B cell (primary cell): ENCODE measurements at regions not wholly inside any gene's neighbourhood (a gene's known extent, or its start where the extent isn't known, plus 50 kb on each side); places are given as distances from the start of the nearest gene placed in this dataset.

Experiments
- ATAC-seq: fragments of 200-7000 bp; cut with Tn5 transposase; one replicate; pipeline ENCODE4 v1.10.0; 2021; ENCODE audit warnings: low read depth, mild to moderate bottlenecking, moderate number of reproducible peaks, moderate library complexity
- CTCF ChIA-PET: fragments of 350-600 bp; sonication (Branson Sonifier 250); formaldehyde crosslinking; loops from one replicate; lab custom pipeline; 2021; ENCODE audit warnings: antibody characterized with exemption, inconsistent platforms; lab: Charles Lee
- POLR2A ChIA-PET: fragments of 350-600 bp; sonication (Branson Sonifier 250); formaldehyde crosslinking; loops from one replicate; lab custom pipeline; 2021; ENCODE audit warnings: antibody characterized with exemption; lab: Charles Lee
- DNase-seq: peaks from one replicate; pipeline ENCODE4 v3.0.0; 2013
- H2AFZ ChIP-seq: 2 replicates; pipeline ENCODE4 v1.6.1; 2012; ENCODE audit warnings: mild to moderate bottlenecking, low read depth, low read length; ENCODE audit not compliant: insufficient read depth, poor library complexity, severe bottlenecking
- H3K27ac ChIP-seq, 2 donors: 1 replicate in 1 of 2; 2 replicates in 1 of 2; pipeline ENCODE4 v1.5.1; 2012 to 2013; ENCODE audit warnings: low read length in 2 of 2, mild to moderate bottlenecking in 2 of 2, moderate library complexity in 1 of 2
- H3K27me3 ChIP-seq, 4 experiments: fragments of 200-600 bp in 1 of 4; sonication (generic) in 1 of 4; replicated peaks in 1 of 4; 1 replicate in 2 of 4; 2 replicates in 2 of 4; pipeline versions ENCODE4 v1.6.1 to v1.7.0; 2013 to 2016; ENCODE audit warnings: low read length in 3 of 4, mild to moderate bottlenecking in 2 of 4, mixed read lengths in 1 of 4, moderate library complexity in 1 of 4; ENCODE audit not compliant: insufficient read depth in 4 of 4, control insufficient read depth in 3 of 4; ENCODE audit errors: control extremely low read depth in 1 of 4
- H3K36me3 ChIP-seq, 2 experiments: replicated peaks in 1 of 2; 1 replicate in 1 of 2; 2 replicates in 1 of 2; pipeline versions ENCODE4 v1.6.1 to v1.7.1; 2013; ENCODE audit warnings: low read length in 1 of 2; ENCODE audit not compliant: insufficient read depth in 2 of 2, control insufficient read depth in 1 of 2; ENCODE audit errors: control extremely low read depth in 1 of 2, extremely low read depth in 1 of 2
- H3K4me1 ChIP-seq, 2 donors: fragments of 200-600 bp in 1 of 2; sonication (generic) in 1 of 2; 1 replicate in 1 of 2; 2 replicates in 1 of 2; pipeline versions ENCODE4 v1.5.1 to v1.6.1; 2013 to 2017; ENCODE audit warnings: low read length in 2 of 2; ENCODE audit not compliant: control insufficient read depth in 2 of 2, insufficient read depth in 2 of 2
- H3K4me2 ChIP-seq: replicated peaks from 2 replicates; pipeline ENCODE3; 2012; ENCODE audit warnings: mild to moderate bottlenecking, low read depth, low read length; ENCODE audit not compliant: poor library complexity, severe bottlenecking
- H3K4me3 ChIP-seq, 5 experiments: fragments of 200-600 bp in 1 of 5; sonication (generic) in 1 of 5; 1 replicate in 3 of 5; 2 replicates in 2 of 5; pipeline versions ENCODE4 v1.5.1 to v1.7.0; 2011 to 2016; ENCODE audit warnings: low read length in 4 of 5, mild to moderate bottlenecking in 4 of 5, low read depth in 2 of 5, control low read depth in 1 of 5, moderate library complexity in 1 of 5; ENCODE audit not compliant: insufficient read depth in 1 of 5; ENCODE audit errors: control extremely low read depth in 1 of 5, extremely low read depth in 1 of 5
- H3K79me2 ChIP-seq: fragments of 200-600 bp; sonication (generic); one replicate; pipeline ENCODE4 v1.6.0; 2016; ENCODE audit warnings: low read length; ENCODE audit not compliant: control insufficient read depth, insufficient read depth
- H3K9ac ChIP-seq: fragments of 200-600 bp; sonication (generic); 2 replicates; pipeline ENCODE4 v1.6.1; 2017; ENCODE audit warnings: mild to moderate bottlenecking, low read length, moderate library complexity
- H3K9me3 ChIP-seq, 3 donors: one replicate each; pipeline versions ENCODE4 v1.6.1 to v1.7.1; 2013; ENCODE audit warnings: low read length in 2 of 3; ENCODE audit not compliant: control insufficient read depth in 2 of 3, insufficient read depth in 1 of 3; ENCODE audit errors: control extremely low read depth in 1 of 3
- H4K20me1 ChIP-seq: 2 replicates; pipeline ENCODE4 v1.6.0; 2012; ENCODE audit warnings: mild to moderate bottlenecking, low read length; ENCODE audit not compliant: insufficient read depth, control insufficient read depth, poor library complexity, severe bottlenecking
- H3K27ac Mint-ChIP-seq: one replicate; pipeline ENCODE4 v1.8.0; 2021; ENCODE audit warnings: mixed read lengths
- H3K27me3 Mint-ChIP-seq: one replicate; pipeline ENCODE4 v1.8.0; 2021; ENCODE audit warnings: mixed read lengths
- H3K4me1 Mint-ChIP-seq: one replicate; pipeline ENCODE4 v1.8.0; 2021; ENCODE audit warnings: mixed read lengths
- H3K4me3 Mint-ChIP-seq: one replicate; pipeline ENCODE4 v1.8.0; 2021; ENCODE audit warnings: mixed read lengths
- H3K9me3 Mint-ChIP-seq: one replicate; pipeline ENCODE4 v1.8.0; 2022; ENCODE audit warnings: mixed read lengths; ENCODE audit not compliant: insufficient read depth
- EZH2 ChIP-seq: IDR thresholded peaks from 2 replicates; pipeline ENCODE4 v1.6.1; 2012; ENCODE audit warnings: borderline replicate concordance, low read depth, mild to moderate bottlenecking, moderate library complexity, low read length; ENCODE audit not compliant: insufficient read depth, poor library complexity, severe bottlenecking
- WGBS: methylation state at CpG from one replicate; pipeline ENCODE4 v1.1.5; 2013; ENCODE audit warnings: missing lambda C conversion rate; ENCODE audit not compliant: insufficient coverage; 5-methylcytosine and 5-hydroxymethylcytosine counted together
- intact Hi-C: fragments of 100-400 bp; cut with micrococcal nuclease; formaldehyde crosslinking; loops from one replicate; pipeline ENCODE4 v1.10.0; 2022
- TF ChIP-seq, protein P1 (sequence below): fragments of 200-600 bp; IDR thresholded peaks from one replicate; pipeline ENCODE4 v1.8.0; 2022; ENCODE audit warnings: antibody characterized with exemption, mild to moderate bottlenecking

DNA sequence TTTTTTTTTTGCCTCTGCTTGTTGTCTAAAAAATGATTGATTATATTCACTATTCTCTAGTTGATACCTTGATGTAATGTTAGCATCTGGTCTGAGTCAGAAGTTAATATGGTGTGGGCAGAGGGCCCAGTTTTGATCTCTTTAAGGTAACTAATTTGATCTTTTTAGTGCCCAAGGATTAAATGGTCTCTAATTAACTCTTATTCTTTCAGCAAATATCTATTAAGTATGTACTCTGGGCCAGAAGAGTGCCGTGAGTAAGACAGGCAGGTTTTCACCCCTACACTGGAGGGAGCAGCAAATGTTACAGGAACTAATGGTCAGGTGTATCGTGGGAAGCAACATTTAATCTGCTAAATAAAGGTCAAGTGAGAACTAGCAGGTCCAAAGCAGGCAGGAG, 144.6 kb upstream of the COL1A2 start:
- Mint-ChIP-seq H3K4me3 (no peak overlapping the region), H3K27ac (no peak overlapping the region), H3K9me3 (no peaks in the 10 kb centered on the region), H3K4me1 (no peaks in the 10 kb centered on the region), H3K27me3 (no peaks in the 10 kb centered on the region)
- no peak overlapping the region for H3K27ac ChIP-seq
- ATAC-seq, result no peak
- POLR2A ChIA-PET, result no interaction called here
- no peaks in the 10 kb centered on the region for H3K27me3 ChIP-seq
- no peak overlapping the region for H3K4me2 ChIP-seq
- no peaks in the 10 kb centered on the region for H3K79me2 ChIP-seq
- no peaks in the 10 kb centered on the region for H3K36me3 ChIP-seq
- H3K9ac ChIP-seq, result no peak overlapping the region
- TF ChIP-seq, protein P1, sequence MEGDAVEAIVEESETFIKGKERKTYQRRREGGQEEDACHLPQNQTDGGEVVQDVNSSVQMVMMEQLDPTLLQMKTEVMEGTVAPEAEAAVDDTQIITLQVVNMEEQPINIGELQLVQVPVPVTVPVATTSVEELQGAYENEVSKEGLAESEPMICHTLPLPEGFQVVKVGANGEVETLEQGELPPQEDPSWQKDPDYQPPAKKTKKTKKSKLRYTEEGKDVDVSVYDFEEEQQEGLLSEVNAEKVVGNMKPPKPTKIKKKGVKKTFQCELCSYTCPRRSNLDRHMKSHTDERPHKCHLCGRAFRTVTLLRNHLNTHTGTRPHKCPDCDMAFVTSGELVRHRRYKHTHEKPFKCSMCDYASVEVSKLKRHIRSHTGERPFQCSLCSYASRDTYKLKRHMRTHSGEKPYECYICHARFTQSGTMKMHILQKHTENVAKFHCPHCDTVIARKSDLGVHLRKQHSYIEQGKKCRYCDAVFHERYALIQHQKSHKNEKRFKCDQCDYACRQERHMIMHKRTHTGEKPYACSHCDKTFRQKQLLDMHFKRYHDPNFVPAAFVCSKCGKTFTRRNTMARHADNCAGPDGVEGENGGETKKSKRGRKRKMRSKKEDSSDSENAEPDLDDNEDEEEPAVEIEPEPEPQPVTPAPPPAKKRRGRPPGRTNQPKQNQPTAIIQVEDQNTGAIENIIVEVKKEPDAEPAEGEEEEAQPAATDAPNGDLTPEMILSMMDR, result no peak
- no peak for TF ChIP-seq EZH2
- CTCF ChIA-PET, result no interaction called here
- H3K4me3 ChIP-seq, result no peak overlapping the region
- WGBS, result 79% methylated on average over 2 of the region's 2 CpGs
- H2AFZ ChIP-seq, result no peak overlapping the region
- no peaks in the 10 kb centered on the region for H3K9me3 ChIP-seq
- no peak for DNase-seq
- H3K4me1 ChIP-seq, result no peaks in the 10 kb centered on the region
- no peaks in the 10 kb centered on the region for H4K20me1 ChIP-seq
- intact Hi-C loops, result no loop called here

DNA sequence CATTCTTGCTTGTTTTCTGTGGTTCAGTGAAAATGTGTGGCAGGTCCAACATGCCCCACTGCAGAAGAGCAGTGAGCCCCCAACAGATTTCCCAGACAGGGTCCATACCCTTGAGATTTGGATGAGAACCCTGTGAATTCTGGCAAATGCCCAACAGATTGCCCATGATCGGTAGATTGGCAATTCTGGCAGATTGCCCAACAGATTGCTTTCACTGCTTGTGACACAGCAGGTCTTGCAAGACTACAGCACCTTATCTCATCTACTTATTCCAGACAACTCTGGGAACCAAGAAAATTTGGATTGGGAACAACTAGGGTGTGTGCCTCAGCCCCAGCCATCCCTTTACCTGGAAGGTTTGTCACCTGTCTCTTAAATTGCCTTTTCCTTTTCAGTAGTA, 143.7 kb upstream of the COL1A2 start:
- no peak overlapping the region for H3K9ac ChIP-seq
- H3K9me3 ChIP-seq, result no peaks in the 10 kb centered on the region
- H3K4me1 ChIP-seq, result no peaks in the 10 kb centered on the region
- Mint-ChIP-seq H3K4me1 (no peaks in the 10 kb centered on the region), H3K27me3 (peaks cover 3% of the 10 kb centered on the region), H3K4me3 (no peak overlapping the region), H3K27ac (no peak overlapping the region), H3K9me3 (no peaks in the 10 kb centered on the region)
- H3K27ac ChIP-seq, result no peak overlapping the region
- no peaks in the 10 kb centered on the region for H3K79me2 ChIP-seq
- no peak overlapping the region for H3K4me3 ChIP-seq
- POLR2A ChIA-PET, result no interaction called here
- H4K20me1 ChIP-seq, result no peaks in the 10 kb centered on the region
- no peak for DNase-seq
- ATAC-seq, result no peak
- no peak overlapping the region for H3K4me2 ChIP-seq
- no peak for TF ChIP-seq EZH2
- TF ChIP-seq, protein P1, result no peak
- CTCF ChIA-PET, result no interaction called here
- intact Hi-C loops, result no loop called here
- H3K36me3 ChIP-seq, result no peaks in the 10 kb centered on the region
- H2AFZ ChIP-seq, result no peak overlapping the region
- WGBS, result no CpG with 5 or more reads among the region's 1 CpG
- no peaks in the 10 kb centered on the region for H3K27me3 ChIP-seq
